Vagina (tissue), 2 donors: ENCODE measurements at regions not wholly inside any gene's neighbourhood (a gene's known extent, or its start where the extent isn't known, plus 50 kb on each side); places are given as distances from the start of the nearest gene placed in this dataset.
A peak's percentile ranks its signal among the peaks of the same experiment; 100 is the strongest.

Experiments used
- DNase-seq, 2 donors: peaks; one replicate each; pipeline ENCODE4 v3.0.0-alpha.2; 2017; ENCODE audit errors: extremely low spot score in 2 of 2
- H3K27ac ChIP-seq: fragments of 200-600 bp; sonication (generic); one replicate; pipeline ENCODE4 v1.5.1; 2019
- H3K27me3 ChIP-seq: fragments of 200-600 bp; sonication (generic); one replicate; pipeline ENCODE4 v1.5.1; 2019
- H3K36me3 ChIP-seq, 2 donors: fragments of 200-600 bp; sonication (generic); one replicate each; pipeline ENCODE4 v1.5.1; 2017 to 2019
- H3K4me1 ChIP-seq: fragments of 200-600 bp; sonication (generic); one replicate; pipeline ENCODE4 v1.5.1; 2019
- H3K4me3 ChIP-seq, 2 donors: fragments of 200-600 bp; sonication (generic); 1 replicate in 1 of 2; 2 replicates in 1 of 2; pipeline ENCODE4 v1.5.1; 2016 to 2019
- H3K9me3 ChIP-seq: fragments of 200-600 bp; sonication (generic); one replicate; pipeline ENCODE4 v1.5.1; 2019
- POLR2A ChIP-seq, 2 donors: fragments of 450-650 bp; IDR thresholded peaks; one replicate each; pipeline ENCODE4 v1.6.1; 2017; ENCODE audit warnings: antibody characterized with exemption in 2 of 2, mild to moderate bottlenecking in 2 of 2, moderate library complexity in 2 of 2
- POLR2AphosphoS5 ChIP-seq, 2 donors: sonication (generic); formaldehyde crosslinking; IDR thresholded peaks; one replicate each; pipeline ENCODE4 v1.9.0; 2017; ENCODE audit warnings: antibody characterized with exemption in 2 of 2, mild to moderate bottlenecking in 2 of 2, low read depth in 1 of 2; ENCODE audit not compliant: insufficient read depth in 1 of 2
- intact Hi-C: fragments of 100-400 bp; cut with DNase I; formaldehyde crosslinking; loops from one replicate; pipeline ENCODE4 v1.15.1; 2023
- TF ChIP-seq, protein P1 (sequence below), 3 experiments: fragments of 450-650 bp in 2 of 3; fragments of 200-600 bp in 1 of 3; sonication (generic) in 1 of 3; IDR thresholded peaks; one replicate each; pipeline ENCODE4 v1.5.1; 2017 to 2019; ENCODE audit warnings: antibody characterized with exemption in 3 of 3, mild to moderate bottlenecking in 2 of 3, moderate library complexity in 2 of 3

DNA sequence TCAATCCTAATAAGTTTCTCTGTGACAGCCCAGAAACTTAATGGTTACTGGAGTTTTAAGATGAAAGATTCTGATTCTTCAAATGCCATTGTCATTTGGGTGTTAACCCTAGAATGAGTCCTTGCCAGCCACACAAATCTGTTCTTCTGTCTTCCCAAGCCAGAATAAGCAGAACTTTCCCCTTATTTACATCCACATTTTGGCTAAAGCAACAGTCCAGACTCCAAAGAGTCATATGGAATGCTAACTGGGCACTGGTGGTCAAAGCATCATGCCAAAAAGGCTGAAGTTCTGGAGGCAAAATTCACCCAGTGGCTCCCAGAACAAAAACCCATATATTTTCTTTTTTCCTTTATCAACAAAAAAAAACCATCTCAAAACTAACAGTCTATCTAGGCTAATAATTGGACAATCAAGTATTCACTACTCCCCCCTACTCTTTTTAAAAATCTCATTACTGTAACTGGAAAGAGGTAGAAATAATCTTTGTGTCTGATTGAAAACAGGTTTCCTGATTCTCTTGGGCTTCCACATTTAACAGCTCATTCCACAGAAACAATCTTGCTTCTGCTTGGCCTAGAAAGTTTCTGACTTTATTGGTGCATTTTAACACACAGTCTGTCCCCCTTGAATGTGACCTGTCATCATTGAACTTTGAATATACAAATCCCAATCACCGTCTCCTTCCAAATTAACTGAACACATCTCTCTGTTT lies 89.6 kb upstream of the SETBP1 start:
- peak overlapping the region; percentile 50 for H3K27ac ChIP-seq
- TF ChIP-seq, protein P1, sequence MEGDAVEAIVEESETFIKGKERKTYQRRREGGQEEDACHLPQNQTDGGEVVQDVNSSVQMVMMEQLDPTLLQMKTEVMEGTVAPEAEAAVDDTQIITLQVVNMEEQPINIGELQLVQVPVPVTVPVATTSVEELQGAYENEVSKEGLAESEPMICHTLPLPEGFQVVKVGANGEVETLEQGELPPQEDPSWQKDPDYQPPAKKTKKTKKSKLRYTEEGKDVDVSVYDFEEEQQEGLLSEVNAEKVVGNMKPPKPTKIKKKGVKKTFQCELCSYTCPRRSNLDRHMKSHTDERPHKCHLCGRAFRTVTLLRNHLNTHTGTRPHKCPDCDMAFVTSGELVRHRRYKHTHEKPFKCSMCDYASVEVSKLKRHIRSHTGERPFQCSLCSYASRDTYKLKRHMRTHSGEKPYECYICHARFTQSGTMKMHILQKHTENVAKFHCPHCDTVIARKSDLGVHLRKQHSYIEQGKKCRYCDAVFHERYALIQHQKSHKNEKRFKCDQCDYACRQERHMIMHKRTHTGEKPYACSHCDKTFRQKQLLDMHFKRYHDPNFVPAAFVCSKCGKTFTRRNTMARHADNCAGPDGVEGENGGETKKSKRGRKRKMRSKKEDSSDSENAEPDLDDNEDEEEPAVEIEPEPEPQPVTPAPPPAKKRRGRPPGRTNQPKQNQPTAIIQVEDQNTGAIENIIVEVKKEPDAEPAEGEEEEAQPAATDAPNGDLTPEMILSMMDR (IDR thresholded peaks at IDR 0.05) = no peak
- TF ChIP-seq POLR2AphosphoS5 (IDR thresholded peaks at IDR 0.05; ENCODE audit: insufficient read depth in 1 of 2, low read depth in 1 of 2) = no peak
- no peak for TF ChIP-seq POLR2A (IDR thresholded peaks at IDR 0.05)

DNA sequence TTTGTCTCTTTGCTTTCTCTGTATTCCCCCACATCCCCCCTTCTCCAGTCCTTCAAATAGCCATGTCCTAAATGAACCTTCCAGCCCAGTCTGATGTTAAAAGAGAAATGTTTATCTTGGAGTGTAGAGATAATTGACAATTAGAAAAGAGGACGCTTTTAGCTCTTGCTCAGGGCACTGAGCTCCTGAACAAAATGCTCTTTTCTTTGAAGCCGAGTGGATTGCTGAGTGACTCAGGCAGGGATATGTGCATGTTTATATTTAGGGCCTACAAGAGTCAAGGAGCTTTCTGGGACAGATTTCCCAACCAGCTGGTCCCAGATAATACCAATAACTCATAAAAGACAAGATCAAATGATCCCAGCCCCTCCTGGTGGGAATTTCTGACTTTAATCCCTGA lies 88.0 kb upstream of the SETBP1 start:
- TF ChIP-seq POLR2A (IDR thresholded peaks at IDR 0.05) (no peak), POLR2AphosphoS5 (IDR thresholded peaks at IDR 0.05; ENCODE audit: insufficient read depth in 1 of 2, low read depth in 1 of 2) (peak in 1 of 2 donors; percentile 27)
- intact Hi-C loops = no loop called here
- Histone ChIP-seq H3K4me1 (peaks cover 31% of the 10 kb centered on the region), H3K36me3 (no peaks in the 10 kb centered on the region), H3K9me3 (no peaks in the 10 kb centered on the region), H3K4me3 (no peak overlapping the region), H3K27ac (peak overlapping the region; percentile 33), H3K27me3 (no peaks in the 10 kb centered on the region)
- DNase-seq = no peak

More for the DNA sequence above, 89.6 kb upstream of the SETBP1 start:
- Histone ChIP-seq H3K27me3 (no peaks in the 10 kb centered on the region), H3K4me1 (peaks cover 31% of the 10 kb centered on the region), H3K9me3 (no peaks in the 10 kb centered on the region), H3K4me3 (no peak overlapping the region), H3K36me3 (no peaks in the 10 kb centered on the region)
- no peak for DNase-seq
- intact Hi-C loops = no loop called here

DNA sequence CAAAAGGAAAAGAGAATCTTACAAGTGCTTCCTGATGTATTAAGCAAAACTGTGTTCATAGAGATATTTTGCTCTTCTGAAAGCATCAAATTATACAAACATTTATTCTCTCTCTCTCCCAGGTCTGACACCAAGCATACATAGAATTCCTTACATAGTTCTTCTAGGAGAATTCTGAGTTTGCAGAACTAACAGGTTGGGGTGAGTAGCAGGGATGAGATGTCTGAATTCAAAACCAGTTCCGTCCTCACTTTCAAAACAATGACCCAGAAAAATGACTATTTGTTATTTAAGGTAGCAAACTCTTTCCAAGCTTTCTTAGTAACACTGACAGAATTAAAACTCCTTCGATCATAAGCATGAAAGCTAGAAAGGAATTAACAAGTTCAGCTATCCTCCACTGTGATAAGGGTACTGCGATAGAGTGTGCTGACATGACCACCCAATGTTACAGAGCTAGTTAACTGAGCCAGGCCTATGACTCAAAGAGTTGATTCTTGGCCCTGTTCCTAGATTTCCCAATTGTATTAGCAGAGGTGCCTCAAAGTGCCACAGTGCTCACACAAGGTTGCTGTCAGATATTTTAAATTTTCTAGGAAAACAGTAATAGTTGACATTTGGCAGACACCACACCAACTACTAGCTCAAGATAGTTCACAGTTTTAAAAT lies 85.8 kb upstream of the SETBP1 start:
- TF ChIP-seq POLR2A (IDR thresholded peaks at IDR 0.05) (no peak), POLR2AphosphoS5 (IDR thresholded peaks at IDR 0.05; ENCODE audit: insufficient read depth in 1 of 2, low read depth in 1 of 2) (no peak)
- TF ChIP-seq, protein P1 (IDR thresholded peaks at IDR 0.05) = no peak
- no peaks in the 10 kb centered on the region for H3K9me3 ChIP-seq
- no peak overlapping the region for H3K4me3 ChIP-seq
- H3K27ac ChIP-seq = no peak overlapping the region
- H3K4me1 ChIP-seq = peaks cover 32% of the 10 kb centered on the region
- H3K36me3 ChIP-seq = no peaks in the 10 kb centered on the region
- no peaks in the 10 kb centered on the region for H3K27me3 ChIP-seq
- intact Hi-C loops = no loop called here
- no peak for DNase-seq

DNA sequence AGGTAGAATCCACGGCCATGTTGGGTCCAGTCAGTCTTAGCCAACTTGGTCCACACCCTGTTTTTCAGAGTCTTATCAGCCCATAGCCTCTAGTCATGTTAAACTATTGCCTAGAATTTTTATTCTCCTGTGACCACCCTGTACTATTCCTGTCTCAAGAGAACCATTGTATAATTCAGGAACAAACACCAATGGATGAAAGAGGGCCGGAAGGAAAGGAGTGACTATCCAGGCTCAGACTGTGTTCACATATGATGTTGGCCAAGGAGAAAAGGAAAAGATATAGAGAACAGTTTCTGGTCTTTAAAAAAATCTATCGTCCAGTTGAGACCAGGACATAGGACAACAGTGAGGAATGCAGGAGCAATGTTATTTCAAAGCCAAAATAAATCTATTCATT lies 82.9 kb upstream of the SETBP1 start:
- Histone ChIP-seq H3K4me3 (no peak overlapping the region), H3K9me3 (no peaks in the 10 kb centered on the region), H3K36me3 (no peaks in the 10 kb centered on the region), H3K27me3 (no peaks in the 10 kb centered on the region), H3K4me1 (peaks cover 29% of the 10 kb centered on the region), H3K27ac (no peak overlapping the region)
- TF ChIP-seq, protein P1 (IDR thresholded peaks at IDR 0.05) = no peak
- no peak for DNase-seq
- intact Hi-C loops = no loop called here

DNA sequence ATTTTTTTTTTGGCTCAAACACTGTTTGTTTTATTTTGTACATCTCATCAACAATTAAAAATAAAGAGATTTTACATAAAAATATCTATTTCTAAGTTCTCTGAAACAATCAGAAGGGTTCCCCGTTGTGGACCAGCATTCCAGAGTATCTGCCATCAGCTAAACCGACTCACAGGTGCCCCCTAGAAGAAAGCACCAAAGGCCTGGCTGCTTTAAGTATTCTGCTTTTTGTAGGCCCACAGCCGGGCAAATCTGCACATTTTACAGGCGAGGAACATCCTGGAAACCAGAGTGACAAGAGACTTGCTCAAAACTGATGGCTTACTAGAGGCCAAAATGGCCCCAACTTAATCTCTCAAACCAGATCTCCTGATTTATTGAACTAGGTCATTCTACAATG lies 82.2 kb upstream of the SETBP1 start:
- Histone ChIP-seq H3K4me1 (peaks cover 29% of the 10 kb centered on the region), H3K27ac (no peak overlapping the region), H3K9me3 (no peaks in the 10 kb centered on the region), H3K27me3 (no peaks in the 10 kb centered on the region), H3K36me3 (no peaks in the 10 kb centered on the region), H3K4me3 (no peak overlapping the region)
- no peak for DNase-seq
- intact Hi-C loops = no loop called here
- no peak for TF ChIP-seq POLR2A (IDR thresholded peaks at IDR 0.05)
- TF ChIP-seq, protein P1 (IDR thresholded peaks at IDR 0.05) = no peak
- no peak for TF ChIP-seq POLR2AphosphoS5 (IDR thresholded peaks at IDR 0.05; ENCODE audit: insufficient read depth in 1 of 2, low read depth in 1 of 2)
